ENCODE measurements at regions not wholly inside any gene's neighbourhood (a gene's known extent, or its start where the extent isn't known, plus 50 kb on each side); places are given as distances from the start of the nearest gene placed in this dataset.

DNA sequence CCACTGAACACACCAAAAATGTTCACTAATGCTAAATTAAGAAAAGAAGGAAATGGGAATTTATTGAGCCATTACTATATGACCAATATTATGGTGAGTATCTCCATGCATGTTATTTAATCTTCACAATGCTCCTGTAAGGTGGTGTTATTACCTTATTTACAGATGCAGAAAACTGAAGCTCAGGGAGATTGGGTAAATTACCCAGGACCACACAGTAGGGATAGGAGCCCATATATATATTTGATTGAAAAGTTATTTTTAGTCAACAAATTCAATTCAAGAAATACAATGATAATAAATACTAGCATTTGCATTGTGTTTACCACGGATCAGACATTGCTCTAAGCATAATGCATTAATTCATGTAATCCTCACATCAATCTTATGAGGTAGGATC, 202.2 kb upstream of the FBXO11 start:
- DNase-seq: no peak

- DNase-seq: no peak
Measured at GRCh38 chr2:48109491-48110204, 203.3 kb upstream of the FBXO11 start.

DNA sequence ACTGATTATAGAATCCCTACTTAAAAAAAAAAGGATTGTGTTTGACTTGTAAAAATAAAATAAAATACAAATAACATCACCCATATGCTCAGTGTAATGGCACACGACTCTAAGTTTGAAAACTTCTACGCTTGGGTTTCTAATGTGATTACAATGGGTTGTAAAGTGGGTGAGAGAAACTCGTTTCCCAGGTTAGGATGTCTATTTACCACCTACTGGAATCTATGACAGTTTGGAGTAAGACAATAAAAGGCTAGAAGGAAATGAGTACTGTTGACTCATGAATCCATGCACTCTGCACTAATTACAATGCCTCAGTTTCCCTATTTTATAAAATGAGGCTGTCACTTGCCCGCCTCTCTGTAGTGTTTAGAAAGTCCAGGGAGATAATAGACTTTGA, 204.0 kb upstream of the FOXN2 start:
- no peak for DNase-seq

DNA sequence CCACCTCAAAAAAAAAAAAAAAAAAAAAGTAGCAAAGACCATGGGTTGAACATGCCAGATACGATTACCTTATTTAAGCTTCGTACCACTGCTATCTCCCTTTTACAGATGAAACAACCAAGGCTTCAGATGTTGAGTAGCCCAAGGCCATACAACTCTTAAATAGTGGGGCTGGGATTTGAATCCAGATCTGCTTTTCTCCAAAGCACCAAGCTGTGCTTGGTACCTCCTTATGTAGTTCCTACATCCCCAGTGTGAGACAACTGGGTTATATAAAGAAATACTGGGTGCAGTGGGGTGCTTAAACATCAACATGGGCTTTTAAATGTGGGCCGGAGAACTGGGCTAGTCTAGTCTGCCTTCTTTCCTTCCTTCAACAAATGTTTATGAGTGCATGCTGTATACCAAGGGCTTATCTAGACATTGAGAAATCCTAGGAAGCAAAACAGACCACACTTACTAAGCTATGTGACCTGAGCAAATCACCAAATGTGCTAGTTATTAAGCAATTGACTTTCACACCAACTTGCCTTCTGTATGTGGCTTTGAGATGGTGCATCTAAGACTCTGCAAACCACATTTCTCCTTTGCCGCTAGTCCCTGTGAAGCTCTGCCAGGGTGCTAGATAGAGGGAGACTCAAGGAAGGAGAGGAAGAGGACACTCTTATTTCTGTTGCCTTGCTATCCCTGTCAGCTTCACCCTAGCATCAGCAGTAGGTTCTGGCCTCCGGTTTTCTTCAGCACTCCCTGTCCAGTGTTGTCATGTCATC, 201.4 kb upstream of the FOXN2 start:
- DNase-seq: no peak

DNA sequence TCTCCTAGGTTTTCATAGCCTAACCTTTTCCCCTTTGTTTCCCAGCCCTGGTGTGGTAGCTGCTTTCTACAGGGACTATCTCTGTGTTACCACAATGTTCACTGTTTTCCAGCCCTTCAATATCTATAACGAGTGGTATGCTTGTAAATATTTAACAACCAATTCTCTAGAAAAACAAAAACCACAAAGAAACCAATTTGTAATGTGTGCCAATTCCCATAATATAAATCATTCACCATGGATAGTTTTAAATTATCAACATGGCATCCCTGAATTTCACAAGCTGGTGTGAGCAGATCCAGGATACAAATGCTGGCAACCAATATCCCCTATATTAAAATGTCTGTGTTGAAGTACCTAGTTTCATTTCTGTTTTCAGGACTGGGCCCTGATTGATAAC, 200.7 kb upstream of the FOXN2 start:
- no peak for DNase-seq

- no peak for DNase-seq
Measured at GRCh38 chr2:48114256-48114655, 200.2 kb upstream of the FOXN2 start.

DNA sequence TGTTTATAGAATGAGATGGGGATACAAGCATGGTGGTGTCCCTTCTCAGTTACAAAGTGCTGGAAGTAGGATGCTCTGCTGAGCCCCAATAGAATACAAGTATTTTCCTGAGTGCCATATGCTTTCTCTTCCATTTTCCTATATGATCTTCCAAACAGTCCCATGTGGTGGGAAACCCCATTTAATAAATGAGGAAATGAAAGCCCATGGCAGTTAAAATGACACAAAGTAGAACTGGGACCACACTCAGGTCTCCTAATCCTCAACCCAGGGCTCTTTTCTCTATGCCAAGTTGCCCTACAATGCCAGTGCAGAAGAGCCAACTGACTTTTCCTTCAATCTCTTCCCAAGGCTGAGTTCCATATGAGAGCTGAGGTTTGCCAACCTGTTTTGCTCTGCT, 198.0 kb upstream of the FOXN2 start:
- no peak for DNase-seq

DNA sequence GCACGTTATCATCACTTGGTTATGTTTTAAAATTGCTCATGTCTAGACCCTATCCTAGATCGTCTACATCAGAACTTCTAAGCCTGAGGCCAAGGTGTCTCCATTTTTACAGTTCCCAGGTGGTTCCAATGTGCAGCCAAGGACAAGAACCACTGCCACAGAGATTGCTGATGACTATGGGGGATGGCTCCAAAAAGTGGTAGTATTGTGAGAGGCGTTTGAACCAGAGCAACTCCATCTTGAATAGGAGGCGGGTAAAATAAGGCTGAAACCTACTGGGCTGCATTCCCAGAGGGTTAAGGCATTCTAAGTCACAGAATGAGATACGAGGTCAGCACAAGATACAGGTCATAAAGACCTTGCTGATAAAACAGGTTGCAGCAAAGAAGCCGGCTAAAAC, 195.6 kb upstream of the FOXN2 start:
- no peak for DNase-seq

DNA sequence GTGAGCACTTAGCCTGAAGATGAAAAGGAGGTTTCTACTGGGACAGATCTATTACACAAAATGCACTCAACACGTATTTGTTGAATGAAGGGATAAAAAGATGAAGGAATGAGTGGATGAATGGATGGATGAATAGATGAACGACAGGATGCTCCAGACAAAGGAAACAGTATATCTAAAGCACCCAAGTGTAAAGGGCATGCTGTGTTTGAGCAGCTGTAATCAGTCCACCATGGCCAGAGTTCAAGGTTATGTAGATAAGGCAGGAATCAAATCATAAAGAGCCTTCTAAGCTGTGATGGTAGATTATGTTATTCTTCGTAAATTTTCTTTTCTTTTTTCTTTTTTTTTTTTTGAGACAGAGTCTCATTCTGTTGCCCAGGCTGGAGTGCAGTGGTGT, 194.4 kb upstream of the FOXN2 start:
- no peak for DNase-seq

DNA sequence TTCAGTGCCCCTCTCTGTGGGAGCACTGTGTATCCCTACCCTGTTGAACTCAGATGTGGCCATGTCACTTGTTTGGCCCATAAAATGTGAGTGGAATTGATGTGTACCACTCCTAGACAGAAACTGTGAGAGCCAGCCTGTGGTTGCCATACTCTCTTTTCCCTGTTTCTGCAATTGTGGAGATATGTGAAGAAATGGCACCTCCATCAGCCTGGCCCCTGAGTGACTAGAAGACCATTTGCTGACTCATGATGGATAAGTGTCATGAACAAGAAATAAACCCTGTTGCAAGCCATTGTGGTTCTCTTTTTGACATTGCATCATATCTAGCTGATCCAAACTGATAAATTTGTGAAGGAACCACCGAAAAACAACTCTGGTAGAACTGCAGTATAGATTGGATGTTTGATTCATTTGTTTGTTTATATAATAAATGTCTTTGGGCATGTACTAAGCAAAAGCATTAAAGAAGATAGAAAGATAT, 193.7 kb upstream of the FOXN2 start:
- DNase-seq: no peak

GRCh38 chr2:48122166-48122565, 192.3 kb upstream of the FOXN2 start:
- DNase-seq: no peak

DNA sequence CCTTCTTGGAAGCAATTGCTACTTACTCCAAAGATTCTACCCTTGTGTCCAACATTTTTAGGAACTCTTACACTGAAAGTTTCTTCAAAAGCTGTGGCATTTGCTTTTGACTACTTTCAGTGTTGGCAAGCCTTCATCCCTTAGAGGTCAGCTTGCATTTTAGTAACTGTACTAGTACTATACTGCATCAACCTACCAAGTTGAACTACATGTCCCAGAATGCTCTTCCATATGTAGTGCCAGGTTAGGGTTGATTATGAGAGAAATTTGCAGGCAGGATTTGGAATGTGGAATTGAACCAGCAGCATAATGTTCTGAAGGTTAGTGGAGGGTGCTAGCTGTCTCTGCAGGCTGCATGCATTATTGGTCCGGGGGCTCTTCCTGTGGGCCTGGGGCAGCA, 189.9 kb upstream of the FOXN2 start:
- no peak for DNase-seq

DNA sequence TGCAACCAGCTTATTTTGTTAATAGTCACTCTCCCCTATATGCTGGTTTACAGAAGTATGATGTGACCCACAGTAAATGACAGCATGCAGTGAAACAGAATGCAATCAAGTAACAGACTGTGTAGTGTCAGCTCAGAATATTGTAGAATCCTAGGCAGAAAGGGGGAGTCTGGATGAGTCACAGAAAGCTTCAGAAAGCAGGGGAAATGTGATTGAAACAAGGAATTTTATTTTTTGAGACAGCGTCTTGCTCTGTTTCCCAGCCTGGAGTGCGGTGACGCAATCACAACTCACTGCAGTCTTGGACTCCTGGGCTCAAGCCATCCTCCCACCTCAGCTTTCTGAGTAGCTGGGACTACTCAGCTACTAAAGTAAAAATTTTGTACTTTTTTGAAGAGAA, 188.3 kb upstream of the FOXN2 start:
- DNase-seq: no peak

DNA sequence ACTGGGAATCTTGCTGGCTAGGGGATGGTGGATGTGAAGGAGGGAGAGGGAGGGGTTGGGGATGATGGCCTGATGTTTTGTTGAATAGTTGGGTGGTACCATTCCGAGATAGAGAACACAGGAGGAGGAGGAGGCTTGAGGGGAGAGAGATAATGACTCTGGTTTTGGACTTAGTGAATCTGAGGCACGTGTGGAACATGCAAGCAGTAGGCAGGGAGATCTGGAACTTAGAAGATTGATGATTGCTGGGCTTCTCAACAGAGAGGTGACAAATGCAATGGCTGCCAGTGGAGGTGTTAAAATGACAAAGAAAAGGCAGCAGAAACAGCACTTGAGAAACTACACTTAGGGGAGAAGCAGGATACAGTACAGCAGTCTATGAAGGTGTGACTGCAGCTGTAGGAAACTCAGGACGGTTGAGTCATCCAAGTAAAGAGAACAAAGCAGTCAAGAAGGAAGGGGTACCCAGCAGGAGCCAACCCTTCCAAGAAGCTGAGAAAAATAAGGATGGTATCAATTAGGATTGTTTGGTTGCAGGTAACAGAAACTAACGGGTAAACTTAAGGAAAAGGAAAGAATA, 186.8 kb upstream of the FOXN2 start:
- DNase-seq: no peak

DNA sequence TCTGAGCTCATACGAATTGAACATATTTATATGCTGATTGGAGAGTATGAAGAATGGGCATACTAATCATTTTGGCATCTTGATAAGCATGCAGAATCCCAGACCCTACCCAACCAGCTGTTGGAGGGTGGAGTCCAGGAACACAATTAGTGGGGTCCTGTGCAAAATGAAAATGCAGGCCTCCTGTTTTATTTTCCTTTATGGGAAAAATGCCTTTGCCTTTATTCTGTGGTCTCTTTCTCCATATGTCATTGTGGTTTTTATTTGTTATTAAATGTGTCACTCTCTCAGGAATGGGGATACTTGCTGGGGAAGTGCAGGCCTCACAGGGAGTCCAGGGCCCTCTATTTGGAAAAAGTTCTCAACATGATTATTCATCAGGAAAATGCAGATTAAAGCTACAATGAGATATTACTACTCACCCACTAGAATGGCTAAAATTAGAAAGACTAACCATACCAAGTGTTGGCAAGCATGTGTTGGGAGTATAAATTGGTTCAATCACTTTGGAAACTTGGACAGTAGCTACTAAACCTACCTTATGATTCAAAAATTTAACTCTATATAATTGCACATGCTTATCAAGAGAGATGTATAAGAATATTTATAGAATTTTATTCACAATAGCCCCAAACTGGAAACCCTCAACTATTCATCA, 185.1 kb upstream of the FOXN2 start:
- DNase-seq: no peak

- peak; percentile 67 for DNase-seq
Measured at GRCh38 chr2:48131539-48132270, 182.8 kb upstream of the FOXN2 start.

DNA sequence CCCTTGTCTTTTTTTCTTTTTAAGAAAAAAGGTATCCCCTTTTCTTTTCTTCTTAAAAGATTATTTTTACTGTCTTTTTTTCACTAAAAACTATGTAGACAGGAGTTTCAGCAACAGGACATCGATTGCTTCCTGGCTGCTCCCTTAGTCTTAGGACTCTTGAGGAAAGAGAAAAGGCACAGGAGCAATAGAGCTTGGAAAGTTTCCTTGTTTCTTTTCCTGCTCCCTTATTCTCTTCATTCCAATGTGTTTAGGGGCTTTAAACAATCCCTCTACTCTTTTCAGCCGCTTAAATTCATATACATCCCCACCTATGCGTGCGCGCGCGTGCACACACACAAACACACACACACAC, 182.2 kb upstream of the FOXN2 start:
- no peak for DNase-seq

DNA sequence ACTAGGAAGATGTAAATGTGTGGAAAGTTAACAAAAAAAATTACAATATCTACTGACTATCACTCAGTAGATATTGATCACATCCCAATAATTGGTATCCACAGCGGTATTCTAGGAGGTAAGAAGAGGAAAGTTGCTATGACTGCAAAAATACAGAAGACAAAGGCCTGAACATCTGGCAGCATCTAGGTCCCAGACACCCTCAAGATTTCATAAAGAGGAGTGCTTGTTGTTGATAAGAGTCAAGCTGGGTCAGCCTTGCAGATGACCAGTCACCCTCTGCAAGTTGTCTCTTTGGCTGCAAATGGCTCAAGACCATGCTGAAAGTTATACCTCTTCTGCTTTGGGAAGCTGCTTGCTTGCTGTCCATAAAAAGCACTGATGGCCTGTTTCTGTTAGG, 179.8 kb upstream of the FOXN2 start:
- no peak for DNase-seq

DNA sequence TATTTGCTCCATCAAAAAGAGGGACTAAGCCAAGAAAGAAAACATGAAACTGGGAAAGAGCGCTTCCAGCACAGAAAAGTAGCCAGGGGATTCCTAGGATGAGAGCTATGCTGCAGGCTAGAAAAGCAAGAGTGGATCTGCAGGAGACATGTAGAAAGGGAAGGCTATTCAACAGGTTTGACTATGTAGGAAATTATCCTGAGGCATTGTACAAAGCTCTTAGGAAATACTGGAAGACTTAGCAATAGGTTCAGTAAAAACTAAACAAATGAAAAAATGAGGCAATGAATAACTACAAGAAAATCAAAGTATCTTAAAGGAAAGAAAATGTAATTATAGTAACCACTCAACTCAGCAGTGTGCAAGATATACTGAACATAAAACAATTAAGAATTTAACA, 178.7 kb upstream of the FOXN2 start:
- no peak for DNase-seq

- DNase-seq: no peak
Measured at GRCh38 chr2:48137829-48138228, 176.7 kb upstream of the FOXN2 start.

- DNase-seq: no peak
Measured at GRCh38 chr2:48138898-48139297, 175.6 kb upstream of the FOXN2 start.

- no peak for DNase-seq
Measured at GRCh38 chr2:48140586-48140985, 173.9 kb upstream of the FOXN2 start.

DNA sequence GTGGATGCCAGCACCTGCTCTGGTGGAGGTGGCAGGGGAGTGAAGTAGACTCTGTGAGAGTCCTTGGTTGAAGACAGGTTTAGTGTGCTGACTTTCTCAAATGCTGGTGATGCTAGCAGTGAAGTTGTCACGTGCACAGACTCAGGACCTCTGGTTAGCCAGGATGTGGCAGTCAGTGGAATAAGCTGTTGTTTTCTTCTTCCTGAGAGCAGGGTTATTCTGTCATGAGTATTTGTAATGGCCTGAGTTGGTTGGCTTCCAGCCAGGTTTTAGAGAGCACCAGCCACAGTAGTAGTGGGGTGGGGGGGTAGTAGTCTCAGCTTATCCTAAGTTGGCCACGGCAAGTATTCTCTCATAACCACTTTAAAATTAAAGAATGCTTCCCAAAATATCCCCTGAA, 169.7 kb upstream of the FOXN2 start:
- no peak for DNase-seq

All from NCI-H2171 (cell line).